GM12878 (cell line): ENCODE measurements at regions not wholly inside any gene's neighbourhood (a gene's known extent, or its start where the extent isn't known, plus 50 kb on each side); places are given as distances from the start of the nearest gene placed in this dataset.

Experiments
- ATAC-seq: fragments of 200-7000 bp; cut with Tn5 transposase; 3 replicates; pipeline ENCODE4 v1.9.1; 2020; ENCODE audit warnings: mild to moderate bottlenecking, moderate library complexity
- BruUV-seq: library from RNA; stranded (reverse); fragments of 400-500 nt; replicated peaks from 2 replicates; lab custom pipeline; 2021; lab: Mats Ljungman, UMichigan
- CTCF ChIA-PET: fragments of 300-600 bp; sonication (Branson Sonifier 250); formaldehyde crosslinking; extraction: SDS; loops from one replicate; lab custom pipeline; 2021; ENCODE audit warnings: inconsistent platforms; lab: Yijun Ruan, JAX
- POLR2A ChIA-PET: fragments of 350-600 bp; formaldehyde crosslinking; extraction: SDS; loops from one replicate; lab custom pipeline; 2021; ENCODE audit warnings: inconsistent platforms; lab: Charles Lee
- RAD21 ChIA-PET: fragments of 300-600 bp; sonication (Branson Sonifier 250); formaldehyde crosslinking; loops from one replicate; lab custom pipeline; 2023; ENCODE audit warnings: antibody characterized with exemption; ENCODE audit not compliant: unreplicated experiment; lab: Charles Lee
- SMC1A ChIA-PET: fragments of 300-600 bp; sonication (Branson Sonifier 250); formaldehyde crosslinking; loops from one replicate; lab custom pipeline; 2023; ENCODE audit not compliant: unreplicated experiment, uncharacterized antibody; lab: Charles Lee
- DNase-seq: peaks from one replicate; pipeline ENCODE4 v3.0.0-alpha.2; 2011; ENCODE audit warnings: low read depth, low spot score
- FAIRE-seq: peaks from 3 replicates; lab custom pipeline; 2011; peaks lifted over from hg19 to GRCh38; lab: Jason Lieb, UNC
- H2AFZ ChIP-seq: 2 replicates; pipeline ENCODE4 v1.6.0; 2011; ENCODE audit warnings: low read depth, low read length, control low read depth; ENCODE audit not compliant: control insufficient read depth
- H3K27ac ChIP-seq: 2 replicates; pipeline ENCODE4 v1.5.1; 2011; ENCODE audit warnings: control low read depth; ENCODE audit not compliant: control insufficient read depth, insufficient read depth
- H3K27me3 ChIP-seq, 2 experiments: replicated peaks in 1 of 2; 2 replicates each; pipeline versions ENCODE4 v1.6.0 to v1.6.1; 2011; ENCODE audit warnings: low read length in 1 of 2; ENCODE audit not compliant: control insufficient read depth in 2 of 2, insufficient read depth in 2 of 2
- H3K36me3 ChIP-seq, 2 experiments: 2 replicates each; pipeline ENCODE4 v1.5.1; 2011; ENCODE audit warnings: low read length in 1 of 2; ENCODE audit not compliant: control insufficient read depth in 2 of 2, insufficient read depth in 2 of 2
- H3K4me1 ChIP-seq: 2 replicates; pipeline ENCODE4 v1.6.1; 2011; ENCODE audit warnings: mild to moderate bottlenecking, low read length, moderate library complexity, mixed read lengths; ENCODE audit not compliant: control insufficient read depth, insufficient read depth
- H3K4me2 ChIP-seq: 2 replicates; pipeline ENCODE4 v1.6.0; 2011; ENCODE audit warnings: control low read depth; ENCODE audit not compliant: control insufficient read depth, insufficient read depth
- H3K4me3 ChIP-seq: fragments of 200-600 bp; sonication (generic); 2 replicates; pipeline ENCODE4 v1.5.1; 2016
- H3K79me2 ChIP-seq: 2 replicates; pipeline ENCODE4 v1.6.0; 2011; ENCODE audit warnings: low read length; ENCODE audit not compliant: control insufficient read depth, insufficient read depth
- H3K9ac ChIP-seq: 2 replicates; pipeline ENCODE4 v1.8.0; 2011; ENCODE audit warnings: low read length, control low read depth, mixed read lengths; ENCODE audit not compliant: control insufficient read depth, insufficient read depth
- H3K9me3 ChIP-seq: replicated peaks from 3 replicates; pipeline ENCODE4 v1.5.1; 2011; ENCODE audit warnings: mild to moderate bottlenecking, low read length; ENCODE audit not compliant: control insufficient read depth, insufficient read depth
- H4K20me1 ChIP-seq: 2 replicates; pipeline ENCODE4 v1.6.0; 2011; ENCODE audit not compliant: control insufficient read depth, insufficient read depth
- GABPA ChIP-seq: IDR thresholded peaks from 2 replicates; pipeline ENCODE4 v1.6.1; 2014; ENCODE audit warnings: antibody characterized with exemption, low read depth, mild to moderate bottlenecking, inconsistent platforms
- HSF1 ChIP-seq: fragments of 150-350 bp; IDR thresholded peaks from 2 replicates; pipeline ENCODE4 v1.6.1; 2014; ENCODE audit warnings: mild to moderate bottlenecking, low read depth, low read length
- IKZF1 ChIP-seq: fragments of 450-650 bp; conservative IDR thresholded peaks from 2 replicates; pipeline ENCODE4 v1.6.1; 2017; ENCODE audit warnings: antibody characterized with exemption, mild to moderate bottlenecking
- NR2C1 ChIP-seq: fragments of 450-650 bp; IDR thresholded peaks from 2 replicates; pipeline ENCODE4 v1.6.1; 2017; ENCODE audit warnings: antibody characterized with exemption, mild to moderate bottlenecking, moderate library complexity
- NR2F1 ChIP-seq: fragments of 450-650 bp; conservative IDR thresholded peaks from 2 replicates; pipeline ENCODE4 v1.6.1; 2017; ENCODE audit warnings: mild to moderate bottlenecking
- RB1 ChIP-seq: fragments of 450-650 bp; formaldehyde crosslinking; IDR thresholded peaks from 2 replicates; pipeline ENCODE4 v1.6.1; 2017; ENCODE audit warnings: mild to moderate bottlenecking, borderline replicate concordance
- RFX5 ChIP-seq: IDR thresholded peaks from 2 replicates; pipeline ENCODE4 v1.6.1; 2011; ENCODE audit warnings: low read depth, low read length, improper control_type of control experiment
- SIX5 ChIP-seq: IDR thresholded peaks from 2 replicates; pipeline ENCODE4 v1.6.1; 2011; ENCODE audit warnings: mild to moderate bottlenecking, low read depth, low read length, moderate library complexity; ENCODE audit not compliant: severe bottlenecking
- SMC3 ChIP-seq: IDR thresholded peaks from 2 replicates; pipeline ENCODE4 v1.6.1; 2011; ENCODE audit warnings: low read length, improper control_type of control experiment, borderline replicate concordance
- ZBED1 ChIP-seq: IDR thresholded peaks from 2 replicates; pipeline ENCODE4 v1.6.1; 2016; ENCODE audit warnings: borderline replicate concordance
- ZBTB4 ChIP-seq: fragments of 450-650 bp; formaldehyde crosslinking; IDR thresholded peaks from 2 replicates; pipeline ENCODE4 v1.4.0; 2022; ENCODE audit warnings: mild to moderate bottlenecking, moderate library complexity
- ZNF274 ChIP-seq: IDR thresholded peaks from one replicate; pipeline ENCODE4 v1.8.0; 2011; ENCODE audit not compliant: insufficient read length, insufficient read depth
- WGBS: methylation state at CpG from one replicate; pipeline ENCODE4 v1.1.6; 2016; ENCODE audit warnings: low lambda C conversion rate; ENCODE audit not compliant: insufficient replicate concordance, insufficient coverage; ENCODE audit errors: missing lambda C conversion rate; 5-methylcytosine and 5-hydroxymethylcytosine counted together
- in situ Hi-C: fragments of 300-500 bp; cut with MboI; formaldehyde crosslinking; loops from 9 replicates; pipeline ENCODE4 v1.14.3; 2018; ENCODE audit warnings: mixed read lengths
- intact Hi-C: fragments of 100-400 bp; cut with micrococcal nuclease; formaldehyde crosslinking; loops from one replicate; pipeline ENCODE4 v1.14.2; 2022; ENCODE audit not compliant: unreplicated experiment

- TF ChIP-seq RB1 = no peak
- no peak for TF ChIP-seq RFX5
Measured at GRCh38 chr18:62629031-62629430, 86.3 kb upstream of the PHLPP1 start (continued).

- no peak for TF ChIP-seq ZBED1
- no peak for TF ChIP-seq ZNF274
- TF ChIP-seq SMC3 = no peak
- TF ChIP-seq GABPA = no peak
- no peak for TF ChIP-seq IKZF1
- TF ChIP-seq NR2C1 = no peak
- no peak for TF ChIP-seq NR2F1
- TF ChIP-seq ZBTB4 (CRISPR knock-in tag) = no peak
- no peak for TF ChIP-seq HSF1
- TF ChIP-seq SIX5 = no peak
- intact Hi-C loops (no loop called here), in situ Hi-C loops (no loop called here)
- Histone ChIP-seq H3K79me2 (no peaks in the 10 kb centered on the region), H3K4me3 (no peak overlapping the region), H2AFZ (no peak overlapping the region), H3K4me1 (no peaks in the 10 kb centered on the region), H3K9ac (no peak overlapping the region), H3K27me3 (no peaks in the 10 kb centered on the region; a peak in 1 of 4 replicates), H3K9me3 (no peaks in the 10 kb centered on the region), H4K20me1 (no peaks in the 10 kb centered on the region), H3K36me3 (no peaks in the 10 kb centered on the region), H3K27ac (no peak overlapping the region), H3K4me2 (no peak overlapping the region)
- WGBS = 35% methylated on average over 3 of the region's 3 CpGs
- POLR2A ChIA-PET = no interaction called here
- ATAC-seq (no peak), FAIRE-seq (no peak), DNase-seq (no peak)
- SMC1A ChIA-PET = no interaction called here
- CTCF ChIA-PET = no interaction called here
- RAD21 ChIA-PET = no interaction called here
- BruUV-seq = no TSS peak
Measured at GRCh38 chr18:62631173-62631572, 84.2 kb upstream of the PHLPP1 start.
